DND-41 (cell line): ENCODE measurements at regions not wholly inside any gene's neighbourhood (a gene's known extent, or its start where the extent isn't known, plus 50 kb on each side); places are given as distances from the start of the nearest gene placed in this dataset.

Experiments used
- ATAC-seq: fragments of 200-7000 bp; cut with Tn5 transposase; 3 replicates; pipeline ENCODE4 v1.9.1; 2021; ENCODE audit warnings: low read depth; ENCODE audit not compliant: insufficient read depth
- DNase-seq: peaks from one replicate; pipeline ENCODE4 v3.0.0-alpha.2; 2020
- H2AFZ ChIP-seq: 2 replicates; pipeline ENCODE4 v1.6.0; 2012; ENCODE audit warnings: low read depth, low read length
- H3K27ac ChIP-seq: 2 replicates; pipeline ENCODE4 v1.5.1; 2012; ENCODE audit warnings: low read length, inconsistent platforms
- H3K27me3 ChIP-seq: fragments of 200-600 bp; sonication (generic); 2 replicates; pipeline ENCODE4 v1.6.0; 2012; ENCODE audit warnings: low read length, mild to moderate bottlenecking, inconsistent platforms; ENCODE audit not compliant: insufficient read depth, poor library complexity
- H3K36me3 ChIP-seq: 2 replicates; pipeline ENCODE4 v1.5.1; 2012; ENCODE audit warnings: low read length, inconsistent platforms; ENCODE audit not compliant: insufficient read depth
- H3K4me1 ChIP-seq: 2 replicates; pipeline ENCODE4 v1.5.1; 2012; ENCODE audit warnings: mild to moderate bottlenecking, low read length; ENCODE audit not compliant: insufficient read depth
- H3K4me2 ChIP-seq: 2 replicates; pipeline ENCODE4 v1.6.0; 2012; ENCODE audit warnings: mild to moderate bottlenecking, moderate library complexity, low read length, inconsistent platforms; ENCODE audit not compliant: insufficient read depth
- H3K4me3 ChIP-seq, 2 experiments: fragments of 200-600 bp in 1 of 2; shearing (Covaris generic) in 1 of 2; 2 replicates each; pipeline ENCODE4 v1.5.1; 2012 to 2016; ENCODE audit warnings: inconsistent platforms in 2 of 2, low read length in 2 of 2, mild to moderate bottlenecking in 2 of 2, low read depth in 1 of 2, moderate library complexity in 1 of 2
- H3K79me2 ChIP-seq: 2 replicates; pipeline ENCODE4 v1.6.0; 2012; ENCODE audit warnings: low read length, inconsistent platforms; ENCODE audit not compliant: insufficient read depth
- H3K9ac ChIP-seq: 2 replicates; pipeline ENCODE4 v1.6.0; 2012; ENCODE audit warnings: low read depth, mild to moderate bottlenecking, inconsistent platforms, low read length, moderate library complexity
- H3K9me3 ChIP-seq: 2 replicates; pipeline ENCODE4 v1.5.1; 2012; ENCODE audit warnings: low read length, moderate library complexity, mild to moderate bottlenecking, inconsistent platforms; ENCODE audit not compliant: insufficient read depth, severe bottlenecking
- H4K20me1 ChIP-seq: 2 replicates; pipeline ENCODE4 v1.6.0; 2012; ENCODE audit warnings: low read length; ENCODE audit not compliant: insufficient read depth
- EZH2 ChIP-seq: IDR thresholded peaks from 3 replicates; pipeline ENCODE4 v1.6.1; 2012; ENCODE audit warnings: borderline replicate concordance, low read depth, mild to moderate bottlenecking, moderate library complexity, low read length, inconsistent platforms; ENCODE audit not compliant: severe bottlenecking
- TF ChIP-seq, protein P1 (sequence below): IDR thresholded peaks from 2 replicates; pipeline ENCODE4 v1.5.1; 2012; ENCODE audit warnings: borderline replicate concordance, low read length, moderate library complexity, mild to moderate bottlenecking; ENCODE audit not compliant: poor library complexity, severe bottlenecking; ENCODE audit errors: extremely low read depth

DNA sequence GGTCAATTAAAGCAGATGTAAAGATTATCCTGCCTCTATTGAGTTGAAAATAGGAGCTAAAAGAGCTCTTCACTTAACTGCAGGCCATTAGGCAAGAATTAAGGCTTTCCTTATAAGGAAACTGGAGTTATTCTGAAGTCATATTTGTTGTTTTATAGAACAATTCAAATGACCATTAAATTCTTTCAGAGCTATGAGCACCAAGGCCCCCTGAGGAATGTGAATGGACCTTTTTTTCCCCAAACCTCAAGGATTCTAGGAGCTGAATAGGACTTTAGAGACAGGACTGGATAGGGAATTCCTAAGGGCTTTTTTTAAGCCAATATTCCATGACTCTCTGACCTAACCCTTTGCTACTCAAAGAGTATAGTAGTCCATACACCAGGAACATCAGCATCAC lies 565.7 kb upstream of the BTBD3 start:
- no peaks in the 10 kb centered on the region for H3K27me3 ChIP-seq
- H3K9ac ChIP-seq, result no peak overlapping the region
- H3K36me3 ChIP-seq, result no peaks in the 10 kb centered on the region
- H3K27ac ChIP-seq, result no peak overlapping the region
- no peaks in the 10 kb centered on the region for H3K4me1 ChIP-seq
- ATAC-seq (no peak), DNase-seq (no peak)
- no peak for TF ChIP-seq EZH2
- TF ChIP-seq, protein P1, sequence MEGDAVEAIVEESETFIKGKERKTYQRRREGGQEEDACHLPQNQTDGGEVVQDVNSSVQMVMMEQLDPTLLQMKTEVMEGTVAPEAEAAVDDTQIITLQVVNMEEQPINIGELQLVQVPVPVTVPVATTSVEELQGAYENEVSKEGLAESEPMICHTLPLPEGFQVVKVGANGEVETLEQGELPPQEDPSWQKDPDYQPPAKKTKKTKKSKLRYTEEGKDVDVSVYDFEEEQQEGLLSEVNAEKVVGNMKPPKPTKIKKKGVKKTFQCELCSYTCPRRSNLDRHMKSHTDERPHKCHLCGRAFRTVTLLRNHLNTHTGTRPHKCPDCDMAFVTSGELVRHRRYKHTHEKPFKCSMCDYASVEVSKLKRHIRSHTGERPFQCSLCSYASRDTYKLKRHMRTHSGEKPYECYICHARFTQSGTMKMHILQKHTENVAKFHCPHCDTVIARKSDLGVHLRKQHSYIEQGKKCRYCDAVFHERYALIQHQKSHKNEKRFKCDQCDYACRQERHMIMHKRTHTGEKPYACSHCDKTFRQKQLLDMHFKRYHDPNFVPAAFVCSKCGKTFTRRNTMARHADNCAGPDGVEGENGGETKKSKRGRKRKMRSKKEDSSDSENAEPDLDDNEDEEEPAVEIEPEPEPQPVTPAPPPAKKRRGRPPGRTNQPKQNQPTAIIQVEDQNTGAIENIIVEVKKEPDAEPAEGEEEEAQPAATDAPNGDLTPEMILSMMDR, result no peak
- H3K4me2 ChIP-seq, result no peak overlapping the region
- H3K79me2 ChIP-seq, result no peaks in the 10 kb centered on the region
- no peaks in the 10 kb centered on the region for H3K9me3 ChIP-seq
- no peak overlapping the region for H2AFZ ChIP-seq
- H4K20me1 ChIP-seq, result no peaks in the 10 kb centered on the region
- H3K4me3 ChIP-seq, result no peak overlapping the region

DNA sequence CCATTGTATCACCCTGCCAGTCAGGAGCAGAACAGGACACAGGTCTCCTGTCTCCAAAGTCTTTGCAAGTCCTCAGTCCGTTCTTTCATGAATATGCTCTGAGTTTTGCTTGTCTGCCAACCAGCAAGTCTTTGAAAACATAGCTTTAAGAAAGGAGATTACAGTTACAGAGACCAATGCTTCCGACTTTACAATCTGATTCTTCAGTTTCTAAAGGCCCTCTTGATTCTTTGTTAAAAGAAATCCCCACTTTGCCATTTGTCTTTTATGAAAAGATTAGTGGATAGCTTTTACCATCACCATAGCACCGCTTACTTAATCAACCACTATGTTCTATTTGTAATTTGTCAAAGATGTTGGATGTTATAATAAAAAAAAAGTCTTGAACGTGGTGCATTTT lies 562.8 kb upstream of the BTBD3 start:
- H2AFZ ChIP-seq, result no peak overlapping the region
- H3K4me3 ChIP-seq, result no peak overlapping the region
- no peak overlapping the region for H3K4me2 ChIP-seq
- ATAC-seq (no peak), DNase-seq (no peak)
- H3K27me3 ChIP-seq, result no peaks in the 10 kb centered on the region
- H3K27ac ChIP-seq, result no peak overlapping the region
- no peaks in the 10 kb centered on the region for H4K20me1 ChIP-seq
- H3K9ac ChIP-seq, result no peak overlapping the region
- H3K9me3 ChIP-seq, result no peaks in the 10 kb centered on the region
- H3K79me2 ChIP-seq, result no peaks in the 10 kb centered on the region
- H3K4me1 ChIP-seq, result no peaks in the 10 kb centered on the region
- no peak for TF ChIP-seq EZH2
- TF ChIP-seq, protein P1, result no peak
- no peaks in the 10 kb centered on the region for H3K36me3 ChIP-seq

DNA sequence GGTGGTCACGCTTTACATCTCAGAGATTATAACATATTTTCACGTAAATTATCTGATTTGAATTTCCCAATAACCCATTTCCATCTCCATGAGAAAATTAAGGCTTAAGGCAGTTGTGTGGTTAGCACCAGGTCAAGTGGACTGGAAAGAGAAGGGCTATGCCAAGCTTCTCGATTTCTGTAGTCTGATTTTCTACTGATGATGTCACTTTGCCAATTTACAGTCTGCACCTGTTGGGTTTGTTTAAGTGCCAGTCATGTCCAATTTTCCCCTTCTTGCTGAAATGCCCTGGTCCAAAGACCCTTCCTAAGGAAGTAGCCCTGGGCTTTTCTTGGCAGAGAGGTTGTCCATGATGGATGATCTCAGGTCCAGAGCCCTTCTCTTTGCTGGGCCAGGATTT lies 562.3 kb upstream of the BTBD3 start:
- Histone ChIP-seq H3K79me2 (no peaks in the 10 kb centered on the region), H4K20me1 (no peaks in the 10 kb centered on the region), H3K4me1 (no peaks in the 10 kb centered on the region), H2AFZ (no peak overlapping the region), H3K36me3 (no peaks in the 10 kb centered on the region), H3K27me3 (no peaks in the 10 kb centered on the region), H3K27ac (no peak overlapping the region), H3K4me3 (no peak overlapping the region), H3K9ac (no peak overlapping the region), H3K9me3 (no peaks in the 10 kb centered on the region), H3K4me2 (no peak overlapping the region)
- no peak for TF ChIP-seq EZH2
- TF ChIP-seq, protein P1, result no peak
- ATAC-seq (no peak), DNase-seq (no peak)

DNA sequence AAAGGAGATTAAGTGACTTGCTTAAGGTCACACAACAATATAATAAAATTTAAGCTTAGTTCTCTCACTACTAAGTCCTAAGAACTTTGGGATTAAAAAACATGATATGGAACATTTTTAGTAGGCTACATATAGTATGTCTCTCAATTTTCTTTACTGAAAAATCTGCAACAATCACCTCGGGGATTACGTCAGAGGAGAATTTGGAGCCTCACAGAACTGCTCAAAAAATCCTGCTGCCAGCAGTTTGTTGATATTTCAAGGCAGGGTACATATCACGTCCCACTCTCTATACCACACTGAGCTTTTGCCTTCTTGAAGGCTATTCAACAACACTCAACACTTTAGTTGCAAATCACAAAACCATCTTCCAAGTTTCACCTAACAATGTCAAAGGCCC lies 561.6 kb upstream of the BTBD3 start:
- Histone ChIP-seq H3K4me2 (no peak overlapping the region), H3K27me3 (no peaks in the 10 kb centered on the region)
- no peak for TF ChIP-seq EZH2
- TF ChIP-seq, protein P1, result no peak

More for the DNA sequence above, 561.6 kb upstream of the BTBD3 start:
- no peaks in the 10 kb centered on the region for H4K20me1 ChIP-seq
- H3K4me3 ChIP-seq, result no peak overlapping the region
- ATAC-seq (no peak), DNase-seq (no peak)
- no peak overlapping the region for H2AFZ ChIP-seq
- no peak overlapping the region for H3K27ac ChIP-seq
- no peaks in the 10 kb centered on the region for H3K9me3 ChIP-seq
- H3K4me1 ChIP-seq, result no peaks in the 10 kb centered on the region
- H3K9ac ChIP-seq, result no peak overlapping the region
- no peaks in the 10 kb centered on the region for H3K36me3 ChIP-seq
- H3K79me2 ChIP-seq, result no peaks in the 10 kb centered on the region
